Gastroesophageal sphincter (tissue), 3 donors: ENCODE measurements at regions not wholly inside any gene's neighbourhood (a gene's known extent, or its start where the extent isn't known, plus 50 kb on each side); places are given as distances from the start of the nearest gene placed in this dataset.

Source experiments
- CTCF ChIP-seq, 4 experiments: fragments of 200-600 bp in 2 of 4; fragments of 450-650 bp in 2 of 4; sonication (generic) in 1 of 4; IDR thresholded peaks; one replicate each; pipeline ENCODE4 v1.5.1; 2017 to 2019; ENCODE audit warnings: antibody characterized with exemption in 4 of 4, mild to moderate bottlenecking in 2 of 4, moderate library complexity in 2 of 4
- EP300 ChIP-seq: sonication (generic); formaldehyde crosslinking; IDR thresholded peaks from one replicate; pipeline ENCODE4 v1.6.1; 2017; ENCODE audit warnings: antibody characterized with exemption, mild to moderate bottlenecking
- POLR2A ChIP-seq, 2 donors: fragments of 450-650 bp; IDR thresholded peaks; one replicate each; pipeline ENCODE4 v1.6.1; 2017; ENCODE audit warnings: antibody characterized with exemption in 2 of 2, mild to moderate bottlenecking in 2 of 2, moderate library complexity in 1 of 2
- POLR2AphosphoS5 ChIP-seq: sonication (generic); formaldehyde crosslinking; IDR thresholded peaks from one replicate; pipeline ENCODE4 v1.6.1; 2017; ENCODE audit warnings: antibody characterized with exemption

GRCh38 chr2:22902180-22902550 is 482.8 kb upstream of the KLHL29 start:
- no peak for TF ChIP-seq CTCF (IDR thresholded peaks at IDR 0.05)
- no peak for TF ChIP-seq POLR2A (IDR thresholded peaks at IDR 0.05)
- no peak for TF ChIP-seq EP300
- no peak for TF ChIP-seq POLR2AphosphoS5
